BJ (cell line): ENCODE measurements at regions not wholly inside any gene's neighbourhood (a gene's known extent, or its start where the extent isn't known, plus 50 kb on each side); places are given as distances from the start of the nearest gene placed in this dataset. TPM values are rescaled to one million over a fixed set of nuclear protein-coding genes. Genes with fewer than 3 reads are reported as not detected.

ENCODE experiments used
- CTCF ChIA-PET: fragments of 350-600 bp; formaldehyde crosslinking; extraction: SDS; loops from one replicate; lab custom pipeline; 2021; ENCODE audit warnings: antibody characterized with exemption, inconsistent platforms; lab: Yijun Ruan, JAX
- POLR2A ChIA-PET: fragments of 300-600 bp; sonication (Branson Sonifier 250); formaldehyde crosslinking; extraction: SDS; loops from one replicate; lab custom pipeline; 2021; ENCODE audit warnings: antibody characterized with exemption; lab: Charles Lee
- DNase-seq: peaks from one replicate; pipeline ENCODE4 v3.0.0-alpha.2; 2011; ENCODE audit warnings: low read depth
- H3K27me3 ChIP-seq: 2 replicates; pipeline ENCODE4 v1.6.0; 2011; ENCODE audit warnings: low read length; ENCODE audit not compliant: control insufficient read depth, insufficient read depth
- H3K36me3 ChIP-seq: 2 replicates; pipeline ENCODE4 v1.5.1; 2011; ENCODE audit warnings: low read length; ENCODE audit not compliant: control insufficient read depth, insufficient read depth
- H3K4me3 ChIP-seq: 2 replicates; pipeline ENCODE4 v1.5.1; 2011; ENCODE audit warnings: low read depth, mild to moderate bottlenecking, control low read depth, low read length
- CTCF ChIP-seq: IDR thresholded peaks from 2 replicates; pipeline ENCODE4 v1.5.1; 2011; ENCODE audit warnings: low read depth, mild to moderate bottlenecking, control low read depth, inconsistent platforms, low read length, moderate library complexity; ENCODE audit not compliant: insufficient read depth
- small RNA-seq: library from RNA; depleted of rRNA; stranded (forward); fragments of <200 nt; gene quantifications from one replicate; pipeline ENCODE3, GENCODE V24; 2012; ENCODE audit warnings: low replicate concordance, low read depth; ENCODE audit not compliant: insufficient read length

GRCh38 chr2:12663306-12664037 lies 53.3 kb upstream of the TRIB2 start:
- ChIA-PET CTCF (no interaction called here), POLR2A (no interaction called here)
- H3K27me3 ChIP-seq: peaks cover 5% of the 10 kb centered on the region; the same call in 1 of the 2 replicates
- TF ChIP-seq CTCF: no peak
- no peak overlapping the region for H3K4me3 ChIP-seq
- no peaks in the 10 kb centered on the region for H3K36me3 ChIP-seq
- DNase-seq: no peak

- TF ChIP-seq CTCF: no peak
- H3K4me3 ChIP-seq: no peak overlapping the region
- DNase-seq: no peak
- CTCF ChIA-PET: interaction anchor here (0.5 to 1.2 kb wide), 2 partner anchors 9 to 265 kb away, joined by 3 to 4 read pairs; no protein-coding TSS in a partner anchor
- POLR2A ChIA-PET: no interaction called here
- peaks cover 3% of the 10 kb centered on the region; the same call in 1 of the 2 replicates for H3K27me3 ChIP-seq
- H3K36me3 ChIP-seq: no peaks in the 10 kb centered on the region
These were observed 51.4 kb upstream of the TRIB2 start for GRCh38 chr2:12665334-12665733.

GRCh38 chr2:12666445-12666844 lies 50.3 kb upstream of the TRIB2 start:
- Histone ChIP-seq H3K36me3 (no peaks in the 10 kb centered on the region), H3K27me3 (no peaks in the 10 kb centered on the region; the same call in 1 of the 2 replicates), H3K4me3 (no peak overlapping the region)
- CTCF ChIA-PET: no interaction called here
- DNase-seq: no peak
- POLR2A ChIA-PET: no interaction called here
- no peak for TF ChIP-seq CTCF

Small RNAs in the stretch of these regions (small RNA-seq; reads per million reads assigned to genes)
- gene MIR3681: not detected
- not detected for gene RF00093
- not detected for gene RNU6-843P
